ENCODE measurements at regions not wholly inside any gene's neighbourhood (a gene's known extent, or its start where the extent isn't known, plus 50 kb on each side); places are given as distances from the start of the nearest gene placed in this dataset.

- no peaks in the 10 kb centered on the region for H3K36me3 ChIP-seq
- H3K27ac ChIP-seq = no peak overlapping the region
- no peaks in the 10 kb centered on the region for H3K27me3 ChIP-seq
- TF ChIP-seq CTCF (IDR thresholded peaks at IDR 0.05) = no peak
- H3K9me3 ChIP-seq = no peaks in the 10 kb centered on the region
- H3K4me3 ChIP-seq (ENCODE audit: low read depth in 1 of 2, low read length in 1 of 2) = no peak overlapping the region
- no peaks in the 10 kb centered on the region for H3K4me1 ChIP-seq (ENCODE audit: control insufficient read depth in 1 of 2, insufficient read depth in 1 of 2, low read depth in 1 of 2, low read length in 1 of 2)
These were observed 380.2 kb upstream of the ZFHX3 start for GRCh38 chr16:73428121-73428520.

GRCh38 chr16:73427164-73427563, 379.2 kb upstream of the ZFHX3 start:
- no peak for TF ChIP-seq CTCF (IDR thresholded peaks at IDR 0.05)
- H3K27me3 ChIP-seq = no peaks in the 10 kb centered on the region
- H3K36me3 ChIP-seq = no peaks in the 10 kb centered on the region
- no peaks in the 10 kb centered on the region for H3K9me3 ChIP-seq
- no peaks in the 10 kb centered on the region for H3K4me1 ChIP-seq (ENCODE audit: control insufficient read depth in 1 of 2, insufficient read depth in 1 of 2, low read depth in 1 of 2, low read length in 1 of 2)
- H3K4me3 ChIP-seq (ENCODE audit: low read depth in 1 of 2, low read length in 1 of 2) = no peak overlapping the region
- no peak overlapping the region for H3K27ac ChIP-seq

DNA sequence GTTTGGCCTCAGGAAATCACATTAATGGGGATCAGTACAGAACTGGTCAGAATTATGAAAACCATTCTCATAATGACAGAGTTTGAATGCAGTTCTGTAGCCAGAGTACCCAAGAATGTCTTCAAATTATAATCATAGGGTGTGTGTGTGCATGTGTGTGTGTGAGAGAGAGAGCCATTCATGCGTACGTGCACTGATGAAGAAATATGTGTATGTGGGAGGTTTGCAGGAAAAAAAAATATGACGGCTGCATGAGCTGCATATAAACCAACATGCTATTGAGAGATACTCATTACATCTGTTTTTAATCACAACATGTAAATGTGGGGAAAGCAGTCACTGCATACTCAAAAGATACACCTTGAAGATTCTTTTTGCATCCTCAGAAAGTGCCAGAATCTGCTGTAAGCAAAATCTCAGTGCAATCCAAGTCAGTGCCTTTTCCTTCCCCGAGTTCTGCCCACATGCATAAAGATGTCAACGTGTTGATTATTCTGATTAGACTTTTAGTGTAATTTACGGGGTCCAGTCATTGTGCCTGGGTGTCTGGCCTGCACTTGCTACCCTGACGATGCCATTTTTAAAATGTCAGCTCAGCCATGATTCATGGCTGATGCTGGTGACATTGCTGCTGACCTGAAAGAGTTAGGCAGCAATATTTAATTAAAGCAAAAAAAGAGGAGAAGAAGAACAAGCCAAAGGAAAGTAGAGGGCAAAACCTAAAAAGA, 378.7 kb upstream of the ZFHX3 start:
- Histone ChIP-seq H3K4me3 (ENCODE audit: low read depth in 1 of 2, low read length in 1 of 2) (no peak overlapping the region), H3K4me1 (ENCODE audit: control insufficient read depth in 1 of 2, insufficient read depth in 1 of 2, low read depth in 1 of 2, low read length in 1 of 2) (no peaks in the 10 kb centered on the region), H3K36me3 (no peaks in the 10 kb centered on the region), H3K27ac (no peak overlapping the region), H3K9me3 (no peaks in the 10 kb centered on the region), H3K27me3 (no peaks in the 10 kb centered on the region)
- TF ChIP-seq CTCF (IDR thresholded peaks at IDR 0.05) = no peak

GRCh38 chr16:73420676-73421075, 372.7 kb upstream of the ZFHX3 start:
- no peak for TF ChIP-seq CTCF (IDR thresholded peaks at IDR 0.05)
- no peaks in the 10 kb centered on the region for H3K4me1 ChIP-seq (ENCODE audit: control insufficient read depth in 1 of 2, insufficient read depth in 1 of 2, low read depth in 1 of 2, low read length in 1 of 2)
- H3K4me3 ChIP-seq (ENCODE audit: low read depth in 1 of 2, low read length in 1 of 2) = no peak overlapping the region
- H3K36me3 ChIP-seq = no peaks in the 10 kb centered on the region
- H3K9me3 ChIP-seq = no peaks in the 10 kb centered on the region
- no peaks in the 10 kb centered on the region for H3K27me3 ChIP-seq
- H3K27ac ChIP-seq = no peak overlapping the region

GRCh38 chr16:73420244-73420643, 372.3 kb upstream of the ZFHX3 start:
- H3K27me3 ChIP-seq = no peaks in the 10 kb centered on the region
- no peak overlapping the region for H3K4me3 ChIP-seq (ENCODE audit: low read depth in 1 of 2, low read length in 1 of 2)
- H3K4me1 ChIP-seq (ENCODE audit: control insufficient read depth in 1 of 2, insufficient read depth in 1 of 2, low read depth in 1 of 2, low read length in 1 of 2) = no peaks in the 10 kb centered on the region
- no peak overlapping the region for H3K27ac ChIP-seq
- no peaks in the 10 kb centered on the region for H3K9me3 ChIP-seq
- H3K36me3 ChIP-seq = no peaks in the 10 kb centered on the region
- no peak for TF ChIP-seq CTCF (IDR thresholded peaks at IDR 0.05)

Measured in neutrophil (primary cell).